CD4-positive, alpha-beta T cell treated with Interleukin-15 for 4 hours (primary cell): ENCODE measurements at regions not wholly inside any gene's neighbourhood (a gene's known extent, or its start where the extent isn't known, plus 50 kb on each side); places are given as distances from the start of the nearest gene placed in this dataset.
"Not testable (repeated sequence)": the region's sequence is repeated elsewhere in the genome, so short reads cannot be mapped to it uniquely, and the experiment has no call there.

Experiments used
- DNase-seq: peaks from one replicate; pipeline ENCODE4 v3.0.0-alpha.2; 2020; ENCODE audit warnings: low spot score

DNA sequence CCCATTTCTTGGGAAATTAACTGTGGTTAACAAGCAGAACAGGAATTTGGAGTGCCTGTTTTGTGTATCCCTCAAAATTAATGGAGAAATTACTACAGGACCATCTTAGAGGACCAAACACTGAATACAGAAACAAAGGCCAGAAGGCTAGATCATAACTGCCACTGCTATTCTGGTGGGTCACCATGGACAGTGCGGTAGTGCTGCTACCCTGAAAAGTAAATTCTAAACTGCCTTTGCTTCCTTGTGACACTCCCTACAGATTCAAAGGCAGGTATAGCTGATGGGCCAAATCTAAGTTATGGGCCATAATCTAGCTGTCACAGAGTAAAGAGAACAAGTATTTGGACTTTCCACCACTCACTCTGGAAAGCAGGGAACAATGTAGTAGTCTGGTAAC, 575.8 kb upstream of the ADGRB3 start:
- no peak for DNase-seq

- not testable (repeated sequence) for DNase-seq
Measured at GRCh38 chr6:68056596-68056995, 578.5 kb upstream of the ADGRB3 start.

DNA sequence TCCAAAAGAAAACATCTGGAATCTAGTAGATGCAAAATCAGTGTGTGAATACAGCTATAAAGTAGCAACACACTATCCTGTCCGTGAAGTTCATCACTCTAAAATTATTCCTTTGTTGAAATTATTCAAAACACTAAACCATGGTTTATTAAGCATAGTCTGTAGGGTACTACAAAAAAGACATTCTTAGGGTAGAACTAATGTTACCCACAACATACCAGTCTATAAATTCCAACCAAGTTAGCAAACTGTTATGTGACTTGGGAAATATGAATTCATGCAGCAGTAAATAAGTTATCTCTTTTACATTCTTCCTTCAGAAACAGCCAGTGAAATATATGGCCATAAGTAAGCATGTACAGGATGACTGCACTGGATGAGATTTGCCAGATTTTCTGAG, 580.3 kb upstream of the ADGRB3 start:
- DNase-seq = no peak

DNA sequence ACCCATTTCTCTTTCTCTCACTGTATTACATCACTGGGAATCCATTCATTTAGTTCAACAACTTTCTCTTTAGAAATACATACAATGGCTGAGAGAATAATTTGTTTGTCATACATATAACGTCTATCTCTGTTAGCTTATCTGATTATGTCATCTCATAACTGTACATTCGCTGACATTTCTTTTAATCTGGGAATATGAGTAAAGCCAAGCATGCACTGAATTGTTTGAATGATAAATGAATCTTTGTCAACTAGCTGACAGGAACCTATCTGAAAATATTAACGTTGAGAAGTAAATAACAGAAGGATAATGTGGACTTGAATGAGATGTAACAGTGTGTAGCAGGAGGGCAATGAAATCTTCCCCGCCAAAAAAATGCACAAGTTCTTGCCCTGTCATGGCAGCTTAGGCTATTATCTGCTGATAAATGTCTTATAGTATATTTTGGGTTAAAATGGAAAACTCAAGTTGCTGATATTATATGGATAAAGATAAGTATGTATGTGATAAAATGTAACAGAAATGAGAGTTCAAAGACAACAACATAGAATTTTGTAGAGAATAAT, 581.2 kb upstream of the ADGRB3 start:
- DNase-seq = no peak

DNA sequence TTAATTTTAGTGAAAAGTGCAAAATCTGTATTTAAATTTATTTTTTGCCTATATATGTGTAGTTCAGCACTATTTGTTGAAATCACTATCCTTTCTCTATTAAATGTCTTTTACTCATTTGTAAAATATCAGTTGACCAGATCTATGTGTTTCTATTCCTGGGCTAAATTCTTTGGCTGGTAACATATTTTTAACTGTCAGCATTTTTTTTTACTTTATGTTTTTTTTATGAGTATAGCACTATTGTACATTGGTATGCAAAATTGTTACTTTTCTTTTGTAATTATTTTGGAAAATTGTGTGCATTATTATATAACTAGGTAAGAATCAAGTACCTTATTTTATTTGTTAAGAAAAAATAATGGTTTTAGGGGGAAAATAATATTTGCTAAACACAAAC, 582.8 kb upstream of the ADGRB3 start:
- no peak for DNase-seq

DNA sequence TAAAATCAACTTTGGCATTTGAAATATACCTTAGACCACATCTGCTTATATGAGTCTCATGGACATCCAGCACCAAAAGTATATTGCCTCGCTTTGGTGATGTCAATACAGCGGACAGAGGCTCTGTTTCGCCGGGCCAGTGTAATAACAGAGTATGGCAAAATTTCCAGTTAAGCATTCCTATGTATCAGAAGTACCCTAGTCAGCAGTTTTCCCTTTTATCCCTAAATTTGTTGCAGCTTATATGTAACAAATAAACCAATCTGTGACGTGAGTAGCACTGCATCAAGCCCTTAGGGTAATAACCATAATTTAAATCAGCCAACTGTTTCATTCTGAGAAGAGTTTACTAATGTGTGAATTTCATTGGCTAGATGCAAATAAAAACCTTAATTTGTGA, 585.5 kb upstream of the ADGRB3 start:
- no peak for DNase-seq

DNA sequence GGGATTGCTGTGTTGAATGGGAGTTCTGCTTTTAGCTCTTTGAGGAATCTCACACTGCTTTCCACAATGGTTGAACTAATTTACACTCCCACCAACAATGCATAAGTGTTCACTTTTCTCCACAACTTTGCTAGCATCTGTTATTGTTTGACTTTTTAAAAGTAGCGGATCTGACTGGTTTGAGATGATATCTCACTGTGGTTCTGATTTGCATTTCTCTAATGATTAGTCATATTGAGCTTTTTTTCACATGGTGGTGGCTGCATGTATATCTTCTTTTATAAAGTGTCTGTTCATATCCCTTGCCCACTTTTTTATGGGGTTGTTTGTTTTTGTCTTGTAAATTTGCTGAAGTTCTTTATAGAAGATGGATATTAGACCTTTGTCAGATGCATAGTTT, 588.3 kb upstream of the ADGRB3 start:
- no peak for DNase-seq

DNA sequence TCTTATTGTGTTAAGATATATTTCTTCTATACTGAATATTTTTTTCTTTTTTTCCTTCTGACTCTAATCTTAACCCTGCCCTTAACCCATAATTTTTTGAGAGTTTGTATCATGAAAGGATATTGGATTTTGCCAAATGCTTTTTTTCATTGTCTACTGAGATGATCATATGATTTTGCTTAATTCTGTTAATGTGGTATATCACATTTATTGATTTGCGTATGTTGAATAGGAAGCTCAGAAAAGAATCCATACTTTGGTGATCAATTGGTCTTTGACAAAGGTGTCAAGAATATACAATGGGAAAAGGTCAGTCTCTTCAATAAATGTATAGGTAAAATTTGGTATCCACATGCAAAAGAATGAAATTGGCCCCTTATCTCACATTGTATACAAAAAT, 588.8 kb upstream of the ADGRB3 start:
- DNase-seq = no peak

- no peak for DNase-seq
Measured at GRCh38 chr6:68045193-68045592, 589.9 kb upstream of the ADGRB3 start.

DNA sequence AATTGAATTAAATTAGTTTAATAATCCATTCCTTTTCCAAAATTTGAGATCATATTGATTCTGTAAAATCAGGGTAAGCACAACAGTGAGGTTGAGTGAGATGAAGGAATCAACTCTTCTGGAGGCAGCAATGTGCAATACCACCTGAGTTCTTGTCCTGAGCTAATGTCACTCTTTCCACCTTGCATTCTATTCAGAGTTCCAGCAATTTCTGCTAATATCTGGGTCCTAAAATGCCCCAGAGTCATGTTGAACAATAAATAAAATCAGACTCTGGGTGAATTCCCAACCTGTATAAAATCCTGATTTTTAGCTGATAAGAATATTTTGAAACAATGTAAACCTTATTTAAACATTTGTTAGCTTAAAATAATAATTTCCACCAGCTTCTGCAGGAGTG, 590.8 kb upstream of the ADGRB3 start:
- DNase-seq = no peak

GRCh38 chr6:68043122-68043398, 592.0 kb upstream of the ADGRB3 start:
- DNase-seq = no peak

DNA sequence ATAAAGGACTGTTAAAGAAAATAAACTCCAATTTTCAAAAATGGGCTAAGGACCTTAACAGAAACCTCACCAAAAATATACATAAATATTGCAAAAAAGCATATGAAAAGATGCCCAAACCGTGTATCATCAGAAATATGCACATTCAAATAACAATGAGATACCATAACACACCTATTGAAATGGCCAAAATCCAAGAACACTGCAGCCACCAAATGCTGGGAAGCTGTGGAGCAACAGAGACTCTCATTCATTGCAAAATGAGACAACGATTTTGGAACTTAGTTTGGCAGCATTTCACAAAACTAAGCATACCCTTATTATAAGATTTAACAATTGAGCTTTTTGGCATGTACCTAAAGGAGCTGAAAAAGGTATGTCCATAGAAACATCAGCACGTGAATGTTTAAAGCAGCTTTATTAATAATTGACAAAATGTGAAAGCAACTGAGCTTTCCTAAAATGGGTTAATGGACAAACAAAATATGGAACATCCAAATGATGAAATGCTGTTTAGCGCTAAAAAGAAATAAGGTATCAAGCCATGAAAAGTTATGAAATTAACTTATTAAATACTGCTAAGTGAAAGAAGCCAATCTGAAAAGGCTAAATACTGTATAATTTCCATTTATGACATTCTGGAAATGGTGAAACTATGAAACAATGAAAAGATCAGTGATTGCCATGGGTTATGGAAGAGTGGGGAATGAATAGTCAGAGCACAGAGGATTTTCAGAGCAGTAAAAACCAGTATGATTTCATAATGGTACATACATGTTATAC, 592.6 kb upstream of the ADGRB3 start:
- DNase-seq = no peak

DNA sequence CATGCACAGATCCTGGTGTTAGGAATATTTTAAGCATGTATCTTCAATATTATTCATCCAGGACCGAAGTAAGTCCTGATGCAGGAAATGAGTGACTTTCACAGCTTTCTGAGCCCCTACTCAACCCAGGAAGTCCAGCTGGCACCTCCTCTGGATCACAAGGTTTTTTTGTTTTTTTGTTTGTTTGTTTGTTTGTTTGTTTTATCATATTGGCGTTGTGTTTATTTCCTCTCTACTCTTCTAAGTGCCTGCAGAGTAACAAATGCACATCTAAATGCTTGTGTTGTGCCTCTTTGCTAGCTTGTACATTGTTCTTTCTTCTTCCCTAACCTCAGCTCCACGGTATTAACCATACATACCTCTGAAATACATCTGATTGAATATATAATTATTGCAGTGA, 594.3 kb upstream of the ADGRB3 start:
- no peak for DNase-seq

GRCh38 chr6:68040312-68040778, 594.7 kb upstream of the ADGRB3 start:
- no peak for DNase-seq

DNA sequence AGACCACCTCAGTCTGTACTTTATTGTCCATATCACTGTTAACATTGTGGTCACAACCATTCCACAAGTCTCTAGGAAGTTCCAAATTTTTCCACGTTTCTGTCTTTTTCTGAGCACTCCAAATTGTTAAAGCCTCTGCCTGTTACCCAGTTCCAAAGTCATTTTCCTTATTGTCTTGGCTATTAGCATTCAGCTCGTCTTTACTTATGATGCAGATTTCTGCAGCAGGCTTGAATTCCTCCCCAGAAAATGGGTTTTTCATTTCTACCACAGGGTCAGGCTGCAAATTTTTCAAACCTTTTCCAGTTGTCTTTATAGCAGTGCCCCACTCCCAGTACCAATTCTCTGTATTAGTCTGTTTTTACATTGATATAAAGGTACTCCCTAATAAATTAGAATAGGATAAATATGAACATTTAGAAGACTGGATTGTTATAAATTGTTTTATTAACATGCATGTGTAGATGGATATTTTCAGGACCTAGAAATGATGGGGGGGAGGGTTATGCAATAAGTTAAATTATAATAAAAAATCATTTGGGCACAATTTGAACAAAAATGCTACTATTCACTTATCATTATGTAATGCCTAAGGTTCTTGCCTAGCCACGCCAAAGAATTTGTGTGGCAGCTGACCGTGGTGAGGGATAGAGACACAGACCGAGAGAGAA, 595.3 kb upstream of the ADGRB3 start:
- no peak for DNase-seq

DNA sequence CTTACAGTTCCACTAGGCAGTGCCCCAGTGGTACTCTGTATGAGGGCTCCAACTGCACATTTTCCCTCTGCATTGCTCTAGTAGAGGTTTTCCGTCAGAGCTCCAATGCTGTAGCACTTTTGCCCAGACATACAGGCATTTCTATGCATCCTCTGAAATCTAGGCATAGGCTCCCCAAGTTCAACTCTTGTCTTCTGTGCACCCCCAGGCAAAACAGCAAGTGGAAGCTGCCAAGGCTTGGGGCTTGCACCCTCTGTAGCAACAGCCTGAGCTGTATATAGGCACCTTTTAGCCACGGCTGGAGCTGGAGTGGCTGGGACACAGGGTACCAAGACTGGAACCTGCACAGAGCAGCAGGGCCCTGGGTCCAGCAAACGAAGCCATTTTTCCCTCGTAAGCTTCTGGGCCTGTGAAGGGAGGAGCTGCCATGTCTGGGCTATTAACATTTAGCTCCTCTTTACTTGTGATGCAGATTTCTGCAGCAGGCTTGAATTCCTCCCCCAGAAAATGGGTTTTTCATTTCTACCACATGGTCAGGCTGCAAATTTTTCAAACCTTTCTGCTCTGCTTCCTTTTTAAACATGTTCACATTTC, 596.2 kb upstream of the ADGRB3 start:
- no peak for DNase-seq

GRCh38 chr6:68032217-68032616, 602.9 kb upstream of the ADGRB3 start:
- DNase-seq = no peak

DNA sequence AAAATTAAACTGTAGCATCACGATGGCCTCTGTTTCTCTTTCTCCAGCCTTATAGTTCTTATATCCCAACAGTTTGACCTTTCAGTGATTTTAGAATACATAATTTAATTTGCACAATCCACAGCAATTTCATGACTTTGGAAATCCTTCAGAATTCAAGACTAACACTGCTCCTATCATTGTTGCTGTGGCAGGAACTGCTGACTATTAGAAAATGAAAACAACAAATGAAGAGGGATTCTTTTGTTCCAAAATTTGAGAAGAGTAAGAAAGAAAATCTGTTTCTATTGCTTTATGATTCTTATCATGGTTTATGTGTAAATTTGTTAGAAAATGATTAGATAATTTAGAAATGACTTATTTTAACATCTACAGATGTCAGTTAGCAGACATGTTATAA, 604.0 kb upstream of the ADGRB3 start:
- DNase-seq = no peak

- DNase-seq = no peak
Measured at GRCh38 chr6:68026483-68026882, 608.6 kb upstream of the ADGRB3 start.

DNA sequence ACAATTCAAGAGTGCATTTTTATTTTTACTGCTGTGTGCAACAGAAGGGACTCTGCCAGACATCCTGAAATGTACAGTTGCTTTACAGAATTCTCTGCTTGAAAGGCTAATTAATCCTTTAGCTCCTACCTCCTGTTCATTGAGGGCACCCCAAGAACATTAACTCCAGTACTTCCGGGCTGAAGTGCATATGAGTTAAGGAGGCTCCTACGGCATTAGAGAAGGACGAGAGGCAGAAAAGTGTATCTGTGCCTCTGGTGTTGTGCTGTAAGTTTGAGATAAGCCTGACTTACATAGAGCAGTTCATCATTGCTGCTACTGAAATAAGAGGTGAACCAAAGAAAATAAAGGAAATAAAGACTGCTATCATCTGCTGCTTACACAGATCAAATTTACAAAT, 609.3 kb upstream of the ADGRB3 start:
- no peak for DNase-seq

DNA sequence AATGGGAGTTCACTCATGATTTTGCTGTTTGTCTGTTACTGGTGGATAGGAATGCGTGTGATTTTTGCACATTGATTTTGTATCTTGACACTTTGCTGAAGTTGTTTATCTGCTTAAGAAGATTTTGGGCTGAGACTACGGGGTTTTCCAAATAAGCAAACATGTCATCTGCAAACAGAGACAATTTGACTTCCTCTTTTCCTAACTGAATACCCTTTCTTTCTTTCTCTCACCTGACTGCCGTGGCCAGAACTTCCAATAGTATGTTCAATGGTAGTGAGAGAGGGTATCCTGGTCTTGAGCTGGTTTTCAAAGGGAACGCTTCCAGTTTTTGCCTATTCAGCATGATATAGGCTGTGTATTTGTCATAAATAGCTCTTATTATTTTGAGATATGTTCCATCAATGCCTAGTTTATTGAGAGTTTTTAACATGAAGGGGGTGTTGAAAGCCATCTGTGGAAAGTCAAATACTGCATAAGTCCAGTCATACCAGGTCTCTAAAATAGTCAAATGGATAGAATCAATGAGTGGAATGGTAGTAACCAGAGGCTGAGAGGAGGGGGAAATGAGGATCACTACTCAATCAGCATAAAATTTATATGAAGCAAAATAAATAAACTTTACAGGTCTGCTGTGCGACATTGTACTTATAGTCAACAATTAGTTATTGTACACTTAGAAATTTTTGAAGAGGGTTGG, 610.4 kb upstream of the ADGRB3 start:
- DNase-seq = no peak

DNA sequence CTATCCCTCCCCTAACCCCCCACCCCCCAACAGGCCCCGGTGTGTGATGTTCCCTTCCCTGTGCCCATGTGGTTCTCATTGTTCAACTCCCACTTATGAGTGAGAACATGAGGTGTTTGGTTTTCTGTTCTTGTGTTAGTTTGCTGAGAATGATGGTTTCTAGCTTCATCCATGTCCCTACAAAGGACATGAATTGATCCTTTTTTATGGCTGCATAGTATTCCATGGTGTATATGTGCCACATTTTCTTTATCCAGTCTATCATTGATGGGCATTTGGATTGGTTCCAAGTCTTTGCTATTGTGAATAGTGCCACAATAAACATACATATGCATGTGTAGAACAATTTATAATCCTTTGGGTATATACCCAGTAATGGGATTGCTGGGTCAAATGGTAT, 612.1 kb upstream of the ADGRB3 start:
- not testable (repeated sequence) for DNase-seq
